GM21390 (cell line): ENCODE measurements at regions not wholly inside any gene's neighbourhood (a gene's known extent, or its start where the extent isn't known, plus 50 kb on each side); places are given as distances from the start of the nearest gene placed in this dataset.
A peak's percentile ranks its signal among the peaks of the same experiment; 100 is the strongest.
"Not testable (repeated sequence)": the region's sequence is repeated elsewhere in the genome, so short reads cannot be mapped to it uniquely, and the experiment has no call there.

Experiments
- ATAC-seq: cut with Tn5 transposase; IDR thresholded peaks from one replicate; pipeline ENCODE4 v1.9.1; 2021; ENCODE audit not compliant: unreplicated experiment

- no peak for ATAC-seq
These were observed 117.0 kb upstream of the DYRK2 start for GRCh38 chr12:67531501-67531900.

DNA sequence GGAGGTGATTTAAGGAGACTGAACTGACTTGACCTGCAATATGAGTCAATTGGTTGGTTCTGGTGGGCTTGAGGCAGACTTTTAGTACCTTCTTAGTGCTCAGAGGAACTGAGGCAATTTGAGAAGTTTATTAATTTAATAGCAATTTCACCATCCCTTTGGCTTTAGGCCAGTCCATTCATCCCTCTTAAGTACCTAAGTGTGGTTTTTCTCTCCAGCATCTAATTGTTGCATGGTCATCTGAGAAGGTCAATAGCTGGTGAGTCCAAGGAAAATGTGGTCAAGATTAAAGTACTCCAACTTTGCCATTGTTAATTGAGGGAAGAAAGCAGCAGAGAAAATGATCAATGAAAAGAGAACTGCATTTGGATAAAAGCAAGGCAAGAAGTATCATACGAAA lies 115.4 kb upstream of the DYRK2 start:
- ATAC-seq, result no peak

GRCh38 chr12:67534046-67534445 lies 114.5 kb upstream of the DYRK2 start:
- ATAC-seq, result no peak

GRCh38 chr12:67534681-67535080 lies 113.9 kb upstream of the DYRK2 start:
- ATAC-seq, result no peak

DNA sequence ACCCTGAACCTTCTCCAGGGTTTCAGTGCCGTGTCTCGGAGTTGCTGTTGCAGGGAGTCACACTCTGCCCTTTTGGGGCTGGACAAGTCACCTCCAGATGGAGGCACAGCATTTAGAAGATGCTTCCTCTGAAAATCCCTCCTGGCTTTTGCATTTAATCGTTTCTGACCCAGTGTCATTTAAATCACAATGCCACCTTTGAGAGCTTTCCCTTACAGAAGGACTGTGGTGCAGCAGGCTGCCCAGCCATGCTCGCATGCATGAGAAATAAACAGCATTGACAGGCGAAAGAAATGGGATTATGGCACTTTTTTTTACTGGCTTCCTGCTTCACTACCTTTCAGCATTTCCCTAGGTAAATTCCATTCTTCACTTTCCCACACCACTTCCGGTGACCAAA lies 113.4 kb upstream of the DYRK2 start:
- ATAC-seq, result no peak

- no peak for ATAC-seq
These were observed 112.6 kb upstream of the DYRK2 start for GRCh38 chr12:67535971-67536370.

GRCh38 chr12:67539329-67539728 lies 109.2 kb upstream of the DYRK2 start:
- no peak for ATAC-seq

- ATAC-seq, result no peak
These were observed 108.6 kb upstream of the DYRK2 start for GRCh38 chr12:67539946-67540345.

DNA sequence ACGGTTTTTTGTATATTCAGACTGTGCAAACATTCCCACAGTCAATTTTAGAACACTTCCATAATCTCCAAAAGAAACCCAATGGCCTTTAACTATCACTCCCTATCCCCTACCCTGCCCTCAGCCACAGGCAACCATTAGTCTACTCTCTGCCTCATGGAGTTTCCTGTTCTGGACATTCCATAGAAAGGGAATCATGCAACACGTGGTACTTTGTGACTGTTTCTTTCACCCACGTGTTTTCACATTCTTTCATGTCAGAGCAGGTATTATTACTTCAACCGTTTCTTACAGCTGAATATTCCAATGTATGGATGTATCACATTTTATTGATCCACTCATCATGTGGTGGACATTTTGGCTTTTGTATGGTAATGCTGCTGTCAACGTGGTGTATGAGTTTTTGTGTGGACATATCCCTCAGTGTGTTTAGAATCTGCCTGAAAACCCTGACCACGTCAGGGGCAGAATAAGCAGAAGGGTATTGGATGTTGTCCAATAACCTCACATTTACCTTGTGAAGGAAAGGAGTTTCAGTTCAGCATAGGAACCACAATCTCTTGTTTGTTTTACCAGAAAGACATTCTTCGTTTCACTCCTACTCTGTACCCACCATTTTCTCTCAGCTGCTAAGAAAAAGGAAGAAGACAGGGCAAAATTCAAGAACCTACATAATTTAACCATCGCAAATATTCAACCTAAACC lies 107.5 kb upstream of the DYRK2 start:
- ATAC-seq, result peak; percentile 80

DNA sequence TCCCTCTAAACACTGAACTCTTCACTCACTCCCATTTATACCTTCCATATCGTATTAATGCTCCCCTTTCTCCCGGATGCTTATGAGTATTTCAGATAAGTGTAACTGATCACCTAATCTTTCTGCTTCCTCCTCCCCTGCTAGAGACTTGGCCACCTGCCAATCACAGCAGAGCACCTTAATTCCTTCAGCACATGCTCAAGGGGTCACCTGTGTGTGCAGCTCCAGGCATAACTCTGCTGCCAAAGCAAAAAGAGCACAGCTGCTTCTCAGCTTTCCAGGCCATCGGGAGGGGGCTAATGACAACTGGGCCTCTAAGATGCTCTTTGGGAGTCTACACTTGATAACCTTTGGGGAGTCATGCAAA lies 106.9 kb upstream of the DYRK2 start:
- peak; percentile 49 for ATAC-seq

DNA sequence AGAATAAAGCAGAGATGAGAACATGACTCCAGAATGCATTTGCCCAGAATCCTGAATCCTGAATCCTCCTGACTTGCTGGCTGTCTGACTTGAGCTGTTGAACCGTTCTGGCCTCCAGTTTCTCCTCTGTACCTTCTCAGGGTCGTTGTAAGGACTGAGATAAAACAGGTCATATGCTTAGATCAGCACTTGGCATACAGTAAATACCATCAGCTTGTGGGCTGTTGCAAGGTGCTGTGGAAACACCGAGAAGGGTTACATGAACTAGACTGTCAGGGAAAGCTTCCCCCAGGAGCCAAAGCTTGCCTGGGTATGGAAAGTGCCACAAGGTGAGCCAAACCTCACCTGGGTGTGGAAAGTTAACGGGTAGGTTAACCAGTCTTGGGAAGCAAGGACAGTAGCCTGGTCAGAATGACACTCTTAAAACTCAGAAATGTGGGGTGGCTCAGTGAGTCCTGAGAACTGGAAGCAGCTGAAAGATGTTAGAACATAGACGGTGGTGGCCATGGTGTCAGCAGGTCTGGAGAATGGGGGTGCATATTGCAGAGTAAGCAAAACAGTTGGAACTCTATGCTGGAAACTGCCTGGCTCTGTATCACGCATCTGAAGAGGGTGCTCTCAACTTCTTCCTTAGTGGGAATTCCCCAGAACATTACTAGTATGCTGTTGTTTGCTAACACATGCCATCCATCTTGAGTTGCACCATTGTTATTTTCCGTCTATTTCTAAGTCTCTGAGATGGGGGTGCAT lies 105.3 kb upstream of the DYRK2 start:
- ATAC-seq, result no peak

DNA sequence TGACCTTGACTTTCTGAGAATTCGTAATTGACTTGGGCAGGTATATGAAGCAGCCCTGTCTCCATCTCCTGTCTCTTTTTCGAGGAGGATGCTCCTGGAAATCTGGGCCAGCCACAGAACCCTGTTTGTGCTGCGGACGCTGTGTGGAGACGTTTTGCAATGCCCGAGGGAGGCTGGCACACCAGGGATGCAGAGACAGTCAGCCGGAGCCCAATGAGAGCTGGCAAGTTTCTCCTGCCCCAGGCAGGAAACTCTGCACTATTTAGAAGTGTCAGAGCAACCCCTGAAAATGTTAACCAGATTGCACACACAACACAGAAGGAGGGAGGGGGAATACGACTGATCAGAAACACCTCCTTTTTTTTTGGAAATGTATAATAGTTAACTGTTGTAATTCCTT lies 103.2 kb upstream of the DYRK2 start:
- no peak for ATAC-seq

- no peak for ATAC-seq
These were observed 101.8 kb upstream of the DYRK2 start for GRCh38 chr12:67546746-67547145.

DNA sequence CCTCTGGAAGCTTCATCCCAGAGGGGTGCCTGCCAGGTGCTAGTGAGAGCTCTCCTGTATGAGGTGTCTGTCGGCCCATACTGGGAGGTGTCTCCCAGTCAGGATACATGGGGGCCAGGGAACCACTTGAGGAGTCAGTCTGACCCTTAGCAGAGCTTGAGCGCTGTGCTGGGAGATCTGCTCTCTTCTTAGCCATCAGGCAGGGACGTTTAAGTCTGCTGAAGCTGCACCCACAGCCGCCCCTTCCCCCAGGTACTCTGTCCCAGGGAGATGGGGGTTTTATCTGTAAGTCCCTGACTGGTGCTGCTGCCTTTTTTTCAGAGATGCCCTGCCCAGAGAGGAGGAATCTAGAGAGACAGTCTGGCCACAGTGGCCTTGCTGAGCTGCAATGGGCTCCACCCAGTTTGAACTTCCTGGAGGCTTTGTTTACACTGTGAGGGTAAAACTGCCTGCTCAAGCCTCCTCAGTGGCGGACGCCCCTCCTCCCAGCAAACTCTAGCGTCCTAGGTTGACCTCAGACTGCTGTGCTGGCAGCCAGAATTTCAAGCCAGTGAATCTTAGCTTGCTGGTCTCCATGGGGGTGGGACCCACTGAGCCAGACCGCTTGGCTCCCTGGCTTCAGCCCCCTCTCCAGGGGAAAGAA lies 93.3 kb upstream of the DYRK2 start:
- not testable (repeated sequence) for ATAC-seq

- ATAC-seq, result no peak
These were observed 89.8 kb upstream of the DYRK2 start for GRCh38 chr12:67558775-67559174.

GRCh38 chr12:67559751-67560150 lies 88.8 kb upstream of the DYRK2 start:
- no peak for ATAC-seq

GRCh38 chr12:67562513-67563287 lies 85.8 kb upstream of the DYRK2 start:
- ATAC-seq, result no peak

DNA sequence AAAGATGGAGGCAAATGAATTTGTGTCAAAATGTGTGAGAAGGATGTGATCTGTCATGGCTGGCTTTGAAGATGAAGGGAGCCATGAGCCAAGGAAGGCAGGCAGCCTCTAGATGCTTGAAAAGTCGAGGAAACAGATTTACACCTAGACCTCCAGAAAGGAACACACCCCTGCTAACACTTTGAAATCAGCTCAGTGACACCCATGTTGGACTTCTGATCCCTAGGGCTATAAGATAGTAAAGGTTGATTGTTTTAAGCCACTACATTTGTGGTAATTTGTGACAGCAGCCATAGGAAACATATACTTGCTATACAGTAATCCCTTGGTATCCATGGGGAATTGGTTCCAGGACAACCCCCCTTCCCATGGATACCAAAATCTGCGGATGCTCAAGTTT lies 80.5 kb upstream of the DYRK2 start:
- no peak for ATAC-seq

- no peak for ATAC-seq
These were observed 76.1 kb upstream of the DYRK2 start for GRCh38 chr12:67572492-67572891.

GRCh38 chr12:67573566-67573965 lies 75.0 kb upstream of the DYRK2 start:
- no peak for ATAC-seq

GRCh38 chr12:67578976-67579661 lies 69.4 kb upstream of the DYRK2 start:
- ATAC-seq, result no peak
